OCI-LY7 (cell line): ENCODE measurements at regions not wholly inside any gene's neighbourhood (a gene's known extent, or its start where the extent isn't known, plus 50 kb on each side); places are given as distances from the start of the nearest gene placed in this dataset.

Experiments
- BruUV-seq: library from RNA; stranded (reverse); fragments of 400-500 nt; replicated peaks from 2 replicates; lab custom pipeline; 2021; lab: Mats Ljungman, UMichigan
- CTCF ChIA-PET: fragments of 300-600 bp; sonication (Branson Sonifier 250); formaldehyde crosslinking; loops from one replicate; lab custom pipeline; 2022; ENCODE audit warnings: antibody characterized with exemption; ENCODE audit not compliant: unreplicated experiment; lab: Charles Lee
- POLR2A ChIA-PET: fragments of 300-600 bp; sonication (Branson Sonifier 250); formaldehyde crosslinking; loops from one replicate; lab custom pipeline; 2022; ENCODE audit warnings: antibody characterized with exemption; lab: Charles Lee
- DNase-seq: peaks from one replicate; pipeline ENCODE4 v3.0.0-alpha.2; 2015; ENCODE audit warnings: low spot score
- H2AFZ ChIP-seq: fragments of 200-600 bp; sonication (generic), shearing (Covaris generic); 2 replicates; pipeline ENCODE4 v1.6.1; 2014; ENCODE audit warnings: mild to moderate bottlenecking, antibody characterized with exemption, low read length, moderate library complexity
- H3K27ac ChIP-seq: fragments of 200-600 bp; sonication (generic); 2 replicates; pipeline ENCODE4 v1.5.1; 2014; ENCODE audit warnings: mixed run types, low read depth, mild to moderate bottlenecking, moderate library complexity, low read length, inconsistent platforms; ENCODE audit not compliant: poor library complexity, severe bottlenecking
- H3K36me3 ChIP-seq: fragments of 200-600 bp; sonication (generic); 2 replicates; pipeline ENCODE4 v1.6.1; 2014; ENCODE audit warnings: mild to moderate bottlenecking, antibody characterized with exemption, low read length, moderate library complexity, mixed read lengths; ENCODE audit not compliant: insufficient read depth
- H3K4me1 ChIP-seq: fragments of 200-600 bp; sonication (generic); 2 replicates; pipeline ENCODE4 v1.5.1; 2014; ENCODE audit warnings: mild to moderate bottlenecking, low read length; ENCODE audit not compliant: insufficient read depth, poor library complexity, severe bottlenecking
- H3K4me2 ChIP-seq: fragments of 200-600 bp; sonication (generic); 2 replicates; pipeline ENCODE4 v1.6.1; 2014; ENCODE audit warnings: mild to moderate bottlenecking, low read length
- H3K4me3 ChIP-seq: fragments of 200-600 bp; sonication (generic); 2 replicates; pipeline ENCODE4 v1.5.1; 2014; ENCODE audit warnings: mild to moderate bottlenecking, low read depth, low read length; ENCODE audit not compliant: poor library complexity, severe bottlenecking
- H3K79me2 ChIP-seq: fragments of 200-600 bp; sonication (generic); 2 replicates; pipeline ENCODE4 v1.6.1; 2016; ENCODE audit warnings: low read depth, mild to moderate bottlenecking, low read length, moderate library complexity, mixed read lengths; ENCODE audit not compliant: insufficient read depth
- H3K9me2 ChIP-seq: fragments of 200-600 bp; sonication (generic); 2 replicates; pipeline ENCODE4 v1.6.1; 2016; ENCODE audit warnings: mild to moderate bottlenecking, low read length, mixed read lengths; ENCODE audit not compliant: insufficient read depth
- H3K9me3 ChIP-seq: fragments of 200-600 bp; sonication (generic); 2 replicates; pipeline ENCODE4 v1.6.1; 2014; ENCODE audit warnings: mild to moderate bottlenecking, mixed run types, low read length, mixed read lengths
- H4K20me1 ChIP-seq: fragments of 200-600 bp; sonication (generic); 2 replicates; pipeline ENCODE4 v1.6.1; 2014; ENCODE audit warnings: mild to moderate bottlenecking, antibody characterized with exemption, low read length, moderate library complexity, mixed read lengths; ENCODE audit not compliant: insufficient read depth
- CTCF ChIP-seq: fragments of 200-600 bp; sonication (generic); conservative IDR thresholded peaks from 2 replicates; pipeline ENCODE4 v1.5.1; 2014; ENCODE audit warnings: mild to moderate bottlenecking, antibody characterized with exemption, low read length, moderate library complexity, mixed read lengths
- EZH2phosphoT487 ChIP-seq: fragments of 200-600 bp; sonication (generic); IDR thresholded peaks from 2 replicates; pipeline ENCODE4 v1.6.1; 2018; ENCODE audit warnings: low read depth, borderline replicate concordance, mild to moderate bottlenecking, mixed run types, antibody characterized with exemption, low read length, moderate library complexity, mixed read lengths
- intact Hi-C: fragments of 100-400 bp; cut with micrococcal nuclease; formaldehyde crosslinking; loops from one replicate; pipeline ENCODE4 v1.10.0; 2022; ENCODE audit not compliant: unreplicated experiment

- no peak overlapping the region for H2AFZ ChIP-seq
- intact Hi-C loops, result loop anchor here (2.0 kb wide), 1 partner anchor 251 kb away; no protein-coding TSS in a partner anchor
- ChIA-PET CTCF (no interaction called here), POLR2A (no interaction called here)
- BruUV-seq, result no TSS peak
- peaks cover 3% of the 10 kb centered on the region; the same call in 1 of the 2 replicates for H3K36me3 ChIP-seq
- H3K27ac ChIP-seq, result no peak overlapping the region
- TF ChIP-seq EZH2phosphoT487, result no peak
- TF ChIP-seq CTCF, result no peak
- H3K79me2 ChIP-seq, result no peaks in the 10 kb centered on the region
- H3K4me2 ChIP-seq, result no peak overlapping the region
- H3K9me3 ChIP-seq, result no peaks in the 10 kb centered on the region
- no peak overlapping the region for H3K4me3 ChIP-seq
- no peaks in the 10 kb centered on the region for H3K9me2 ChIP-seq
- H3K4me1 ChIP-seq, result peaks cover 15% of the 10 kb centered on the region
- no peaks in the 10 kb centered on the region for H4K20me1 ChIP-seq
- no peak for DNase-seq
Measured at GRCh38 chr1:204809488-204809887, 61.2 kb upstream of the NFASC start.

GRCh38 chr1:204812842-204813241 is 57.8 kb upstream of the NFASC start:
- no peaks in the 10 kb centered on the region for H3K79me2 ChIP-seq
- no peaks in the 10 kb centered on the region for H4K20me1 ChIP-seq
- TF ChIP-seq CTCF (no peak), EZH2phosphoT487 (no peak)
- H3K4me3 ChIP-seq, result no peak overlapping the region
- BruUV-seq, result no TSS peak
- H3K36me3 ChIP-seq, result no peaks in the 10 kb centered on the region
- H3K4me1 ChIP-seq, result peaks cover 1% of the 10 kb centered on the region
- intact Hi-C loops, result no loop called here
- no peaks in the 10 kb centered on the region for H3K9me2 ChIP-seq
- no peak for DNase-seq
- no peak overlapping the region for H3K27ac ChIP-seq
- CTCF ChIA-PET, result interaction anchor here (0.6 kb wide), 1 partner anchor 319 kb away, joined by 4 read pairs; no protein-coding TSS in a partner anchor
- POLR2A ChIA-PET, result interaction anchor here (0.5 kb wide), 1 partner anchor 312 kb away, joined by 4 read pairs; no protein-coding TSS in a partner anchor
- H3K4me2 ChIP-seq, result no peak overlapping the region
- no peak overlapping the region for H2AFZ ChIP-seq
- no peaks in the 10 kb centered on the region for H3K9me3 ChIP-seq

GRCh38 chr1:204813522-204813921 is 57.1 kb upstream of the NFASC start:
- CTCF ChIA-PET, result interaction anchor here (0.6 kb wide), 1 partner anchor 320 kb away, joined by 4 read pairs; no protein-coding TSS in a partner anchor
- no TSS peak for BruUV-seq

More at GRCh38 chr1:204813522-204813921, 57.1 kb upstream of the NFASC start:
- Histone ChIP-seq H4K20me1 (no peaks in the 10 kb centered on the region), H3K4me3 (no peak overlapping the region), H3K27ac (no peak overlapping the region), H3K4me1 (no peaks in the 10 kb centered on the region), H3K36me3 (no peaks in the 10 kb centered on the region), H3K9me3 (no peaks in the 10 kb centered on the region), H3K79me2 (no peaks in the 10 kb centered on the region), H2AFZ (no peak overlapping the region), H3K9me2 (no peaks in the 10 kb centered on the region), H3K4me2 (no peak overlapping the region)
- no peak for TF ChIP-seq EZH2phosphoT487
- TF ChIP-seq CTCF, result no peak
- no peak for DNase-seq
- intact Hi-C loops, result no loop called here
- POLR2A ChIA-PET, result no interaction called here
